GM12873 (cell line): ENCODE measurements at regions not wholly inside any gene's neighbourhood (a gene's known extent, or its start where the extent isn't known, plus 50 kb on each side); places are given as distances from the start of the nearest gene placed in this dataset.

Experiments
- CTCF ChIP-seq: IDR thresholded peaks from 2 replicates; pipeline ENCODE4 v1.5.1; 2012; ENCODE audit warnings: low read depth, mild to moderate bottlenecking, moderate library complexity, low read length, control low read depth; ENCODE audit not compliant: insufficient read depth; ENCODE audit errors: missing control alignments

- no peak for TF ChIP-seq CTCF
These were observed 1352.2 kb downstream of the CDH8 start for GRCh38 chr16:60684002-60684401.

GRCh38 chr16:60682219-60682618 is 1354.0 kb downstream of the CDH8 start:
- no peak for TF ChIP-seq CTCF

DNA sequence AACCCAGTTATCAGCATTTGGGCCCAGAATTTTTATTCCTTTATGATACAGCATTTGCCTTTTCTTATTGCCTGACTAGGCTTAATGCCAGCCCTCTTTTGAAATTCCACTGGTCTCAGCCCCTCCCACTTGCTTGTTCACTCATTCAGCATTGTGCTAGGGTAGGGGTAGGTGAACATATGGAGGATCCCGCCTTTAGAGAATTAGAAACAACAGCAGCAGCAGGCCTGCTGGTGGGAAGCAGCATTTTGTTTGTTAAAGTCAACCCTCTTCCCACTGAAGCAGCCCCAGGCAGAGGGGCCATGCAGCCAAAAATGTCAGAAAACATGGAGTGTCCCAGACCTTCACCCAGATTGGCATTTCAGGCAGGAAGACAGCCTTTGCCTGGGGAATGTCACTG is 1355.2 kb downstream of the CDH8 start:
- no peak for TF ChIP-seq CTCF

DNA sequence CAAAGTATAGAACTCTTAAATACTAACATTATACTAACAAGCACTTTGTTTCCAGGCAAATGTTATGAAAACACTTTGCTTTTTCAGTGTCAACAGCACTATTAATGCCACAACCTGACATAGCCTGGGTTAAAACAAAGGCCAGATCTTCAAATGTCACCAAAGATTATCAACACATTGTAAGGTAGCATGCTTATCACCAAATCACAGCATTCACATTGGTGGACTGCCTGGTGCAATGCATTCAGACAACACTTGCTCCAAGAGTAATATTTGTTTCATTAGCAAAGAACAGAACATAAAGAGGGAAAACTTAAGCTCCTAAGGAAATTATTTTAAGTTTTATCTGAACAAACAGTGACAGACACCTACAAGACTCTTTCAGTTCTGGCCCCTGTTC is 1361.2 kb downstream of the CDH8 start:
- no peak for TF ChIP-seq CTCF

DNA sequence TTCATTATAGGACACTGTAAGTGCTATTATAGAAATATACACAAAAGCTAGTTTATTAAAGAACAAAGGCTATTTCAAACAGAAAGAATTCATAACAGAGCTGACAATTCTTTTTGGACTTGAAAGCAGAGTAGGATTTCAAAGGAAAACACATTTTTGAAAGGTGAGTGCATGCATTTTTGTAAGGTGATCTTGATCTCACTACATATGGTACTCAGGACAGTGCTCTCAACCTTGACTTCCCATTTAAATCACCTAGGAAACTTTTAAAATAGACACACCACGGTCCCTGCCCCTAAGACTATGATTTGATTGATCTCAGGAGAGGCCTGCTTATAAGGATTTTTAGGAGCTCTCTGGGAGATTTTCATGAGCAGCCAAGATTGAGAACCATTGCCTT is 1362.0 kb downstream of the CDH8 start:
- no peak for TF ChIP-seq CTCF

DNA sequence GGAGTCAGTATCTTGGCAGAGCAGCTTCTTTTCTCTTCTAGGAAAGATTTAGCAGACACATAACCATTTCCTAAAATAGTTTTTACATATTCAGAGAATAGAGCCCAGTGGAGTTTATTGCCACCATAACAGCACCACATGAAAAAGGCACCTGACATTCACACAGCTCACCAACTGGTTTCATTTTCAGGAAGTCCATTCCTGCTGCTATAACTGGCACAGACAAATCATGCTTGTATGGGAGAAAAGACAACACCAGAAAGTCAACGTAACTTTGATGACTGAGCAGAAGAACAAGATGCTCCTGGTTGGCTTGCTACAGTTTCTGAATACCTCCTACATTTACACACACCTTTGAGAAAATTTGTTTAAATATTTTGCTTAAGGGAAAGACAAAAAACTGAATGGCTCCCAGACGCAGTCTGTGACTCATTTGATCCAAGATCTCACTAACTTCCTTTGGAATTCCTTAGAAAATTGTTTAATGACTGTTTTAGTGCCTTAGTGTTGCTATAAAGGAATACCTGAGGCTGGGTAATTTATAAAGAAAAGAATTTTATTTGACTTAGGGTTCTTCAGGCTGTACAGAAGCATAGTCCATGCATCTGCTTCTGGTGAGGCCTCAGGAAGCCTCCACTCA is 1380.6 kb downstream of the CDH8 start:
- TF ChIP-seq CTCF, result no peak

- no peak for TF ChIP-seq CTCF
These were observed 1384.9 kb downstream of the CDH8 start for GRCh38 chr16:60651346-60651745.

DNA sequence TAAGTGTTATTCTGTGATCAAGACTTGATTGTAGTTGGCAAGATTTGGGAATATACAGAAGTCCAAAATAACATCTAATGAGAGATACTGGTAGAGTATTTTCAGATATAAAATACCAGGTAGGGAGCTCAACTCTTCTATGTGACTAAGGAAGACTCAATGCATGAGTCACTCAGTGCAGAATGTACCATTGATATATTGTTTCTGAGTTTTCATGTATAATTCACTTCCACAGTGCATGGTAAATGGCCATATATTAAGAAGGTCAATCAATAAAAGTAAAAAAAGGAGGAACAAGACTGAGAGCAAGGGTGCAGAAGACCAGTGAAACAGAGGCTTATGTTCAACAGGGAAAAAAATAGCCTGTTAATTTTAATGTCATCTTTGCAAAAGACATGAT is 1387.9 kb downstream of the CDH8 start:
- no peak for TF ChIP-seq CTCF
